ENCODE measurements at regions not wholly inside any gene's neighbourhood (a gene's known extent, or its start where the extent isn't known, plus 50 kb on each side); places are given as distances from the start of the nearest gene placed in this dataset.

- Histone ChIP-seq H3K9me3 (ENCODE audit: insufficient read depth, low read depth, low read length) (no peaks in the 10 kb centered on the region), H3K4me3 (ENCODE audit: low read depth, low read length) (no peak overlapping the region), H3K27me3 (ENCODE audit: insufficient read depth, low read length) (no peaks in the 10 kb centered on the region), H3K4me2 (ENCODE audit: low read length) (no peak overlapping the region), H2BK120ac (ENCODE audit: insufficient read depth, low read length, poor library complexity) (no peak overlapping the region), H3K4me1 (ENCODE audit: control insufficient read depth in 1 of 2, insufficient read depth in 2 of 2, low read length in 2 of 2) (no peaks in the 10 kb centered on the region), H3K14ac (ENCODE audit: low read length) (no peak overlapping the region), H4K12ac (ENCODE audit: low read depth, low read length) (no peak overlapping the region), H4K8ac (ENCODE audit: low read depth, low read length) (no peak overlapping the region), H2AK5ac (ENCODE audit: low read length) (no peak overlapping the region), H3K36me3 (ENCODE audit: control insufficient read depth in 1 of 2, insufficient read depth in 2 of 2, low read length in 2 of 2) (no peaks in the 10 kb centered on the region), H4K91ac (ENCODE audit: low read depth, low read length) (no peak overlapping the region), H3K27ac (ENCODE audit: low read depth, low read length) (no peak overlapping the region), H3K79me1 (ENCODE audit: low read length) (no peaks in the 10 kb centered on the region), H3K23ac (ENCODE audit: low read length) (no peak overlapping the region), H2BK5ac (ENCODE audit: low read depth, low read length, poor library complexity) (no peak overlapping the region), H2AFZ (ENCODE audit: insufficient read depth, low read length, poor library complexity) (no peak overlapping the region), H2BK12ac (ENCODE audit: low read length) (no peak overlapping the region), H3K79me2 (ENCODE audit: control insufficient read depth, insufficient read depth, low read length, poor library complexity) (no peaks in the 10 kb centered on the region), H3K9ac (ENCODE audit: low read length) (no peak overlapping the region), H3K4ac (ENCODE audit: low read depth, low read length) (no peak overlapping the region), H3K18ac (ENCODE audit: low read length) (no peak overlapping the region)
- no CpG with 5 or more reads among the region's 23 CpGs for WGBS (ENCODE audit: extremely low coverage, insufficient coverage, insufficient read length)
- DNase-seq: no peak
These were observed 57.6 kb upstream of the ADGRA1 start for GRCh38 chr10:133030126-133030525.

- H4K91ac ChIP-seq (ENCODE audit: low read depth, low read length): no peak overlapping the region
- no peak overlapping the region for H2AK5ac ChIP-seq (ENCODE audit: low read length)
- H4K12ac ChIP-seq (ENCODE audit: low read depth, low read length): no peak overlapping the region
- H3K4me1 ChIP-seq (ENCODE audit: control insufficient read depth in 1 of 2, insufficient read depth in 2 of 2, low read length in 2 of 2): no peaks in the 10 kb centered on the region
- H3K79me2 ChIP-seq (ENCODE audit: control insufficient read depth, insufficient read depth, low read length, poor library complexity): no peaks in the 10 kb centered on the region
- no peak overlapping the region for H2BK120ac ChIP-seq (ENCODE audit: insufficient read depth, low read length, poor library complexity)
- no peaks in the 10 kb centered on the region for H3K27me3 ChIP-seq (ENCODE audit: insufficient read depth, low read length)
- H3K36me3 ChIP-seq (ENCODE audit: control insufficient read depth in 1 of 2, insufficient read depth in 2 of 2, low read length in 2 of 2): no peaks in the 10 kb centered on the region
- H2AFZ ChIP-seq (ENCODE audit: insufficient read depth, low read length, poor library complexity): no peak overlapping the region
- H3K14ac ChIP-seq (ENCODE audit: low read length): no peak overlapping the region
- no peak overlapping the region for H3K27ac ChIP-seq (ENCODE audit: low read depth, low read length)
- H3K4me2 ChIP-seq (ENCODE audit: low read length): no peak overlapping the region
- no peak overlapping the region for H3K4me3 ChIP-seq (ENCODE audit: low read depth, low read length)
- no peak overlapping the region for H3K4ac ChIP-seq (ENCODE audit: low read depth, low read length)
- H2BK12ac ChIP-seq (ENCODE audit: low read length): no peak overlapping the region
- no peak overlapping the region for H3K18ac ChIP-seq (ENCODE audit: low read length)
- no peak overlapping the region for H3K9ac ChIP-seq (ENCODE audit: low read length)
- H2BK5ac ChIP-seq (ENCODE audit: low read depth, low read length, poor library complexity): no peak overlapping the region
- DNase-seq: no peak
- H4K8ac ChIP-seq (ENCODE audit: low read depth, low read length): no peak overlapping the region
- WGBS (ENCODE audit: extremely low coverage, insufficient coverage, insufficient read length): no CpG with 5 or more reads among the region's 16 CpGs
- no peaks in the 10 kb centered on the region for H3K79me1 ChIP-seq (ENCODE audit: low read length)
- H3K23ac ChIP-seq (ENCODE audit: low read length): no peak overlapping the region
- no peaks in the 10 kb centered on the region for H3K9me3 ChIP-seq (ENCODE audit: insufficient read depth, low read depth, low read length)
These were observed 58.8 kb upstream of the ADGRA1 start for GRCh38 chr10:133028956-133029355.

GRCh38 chr10:133028158-133028557 lies 59.6 kb upstream of the ADGRA1 start:
- Histone ChIP-seq H3K4ac (ENCODE audit: low read depth, low read length) (no peak overlapping the region), H2AK5ac (ENCODE audit: low read length) (no peak overlapping the region), H3K18ac (ENCODE audit: low read length) (no peak overlapping the region), H3K27ac (ENCODE audit: low read depth, low read length) (no peak overlapping the region), H3K23ac (ENCODE audit: low read length) (no peak overlapping the region), H3K36me3 (ENCODE audit: control insufficient read depth in 1 of 2, insufficient read depth in 2 of 2, low read length in 2 of 2) (no peaks in the 10 kb centered on the region), H3K79me2 (ENCODE audit: control insufficient read depth, insufficient read depth, low read length, poor library complexity) (no peaks in the 10 kb centered on the region), H3K4me1 (ENCODE audit: control insufficient read depth in 1 of 2, insufficient read depth in 2 of 2, low read length in 2 of 2) (no peaks in the 10 kb centered on the region), H3K4me2 (ENCODE audit: low read length) (no peak overlapping the region), H4K8ac (ENCODE audit: low read depth, low read length) (no peak overlapping the region), H2BK120ac (ENCODE audit: insufficient read depth, low read length, poor library complexity) (no peak overlapping the region), H4K12ac (ENCODE audit: low read depth, low read length) (no peak overlapping the region), H2BK12ac (ENCODE audit: low read length) (no peak overlapping the region), H2BK5ac (ENCODE audit: low read depth, low read length, poor library complexity) (no peak overlapping the region), H3K9me3 (ENCODE audit: insufficient read depth, low read depth, low read length) (no peaks in the 10 kb centered on the region), H3K79me1 (ENCODE audit: low read length) (no peaks in the 10 kb centered on the region), H3K27me3 (ENCODE audit: insufficient read depth, low read length) (no peaks in the 10 kb centered on the region), H3K14ac (ENCODE audit: low read length) (no peak overlapping the region), H3K4me3 (ENCODE audit: low read depth, low read length) (no peak overlapping the region), H3K9ac (ENCODE audit: low read length) (no peak overlapping the region), H4K91ac (ENCODE audit: low read depth, low read length) (no peak overlapping the region), H2AFZ (ENCODE audit: insufficient read depth, low read length, poor library complexity) (no peak overlapping the region)
- no CpG with 5 or more reads among the region's 1 CpG for WGBS (ENCODE audit: extremely low coverage, insufficient coverage, insufficient read length)
- DNase-seq: no peak

GRCh38 chr10:133027482-133027881 lies 60.2 kb upstream of the ADGRA1 start:
- Histone ChIP-seq H3K9me3 (ENCODE audit: insufficient read depth, low read depth, low read length) (no peaks in the 10 kb centered on the region), H2BK5ac (ENCODE audit: low read depth, low read length, poor library complexity) (no peak overlapping the region), H3K23ac (ENCODE audit: low read length) (no peak overlapping the region), H3K79me1 (ENCODE audit: low read length) (no peaks in the 10 kb centered on the region), H3K36me3 (ENCODE audit: control insufficient read depth in 1 of 2, insufficient read depth in 2 of 2, low read length in 2 of 2) (no peaks in the 10 kb centered on the region), H3K79me2 (ENCODE audit: control insufficient read depth, insufficient read depth, low read length, poor library complexity) (no peaks in the 10 kb centered on the region), H4K91ac (ENCODE audit: low read depth, low read length) (no peak overlapping the region), H3K4me2 (ENCODE audit: low read length) (no peak overlapping the region), H4K12ac (ENCODE audit: low read depth, low read length) (no peak overlapping the region), H3K14ac (ENCODE audit: low read length) (no peak overlapping the region), H2AFZ (ENCODE audit: insufficient read depth, low read length, poor library complexity) (no peak overlapping the region), H2AK5ac (ENCODE audit: low read length) (no peak overlapping the region), H4K8ac (ENCODE audit: low read depth, low read length) (no peak overlapping the region), H3K4me3 (ENCODE audit: low read depth, low read length) (no peak overlapping the region), H3K27me3 (ENCODE audit: insufficient read depth, low read length) (no peaks in the 10 kb centered on the region), H3K4ac (ENCODE audit: low read depth, low read length) (no peak overlapping the region), H3K9ac (ENCODE audit: low read length) (no peak overlapping the region), H2BK120ac (ENCODE audit: insufficient read depth, low read length, poor library complexity) (no peak overlapping the region), H2BK12ac (ENCODE audit: low read length) (no peak overlapping the region), H3K18ac (ENCODE audit: low read length) (no peak overlapping the region), H3K4me1 (ENCODE audit: control insufficient read depth in 1 of 2, insufficient read depth in 2 of 2, low read length in 2 of 2) (no peaks in the 10 kb centered on the region), H3K27ac (ENCODE audit: low read depth, low read length) (no peak overlapping the region)
- no peak for DNase-seq
- WGBS (ENCODE audit: extremely low coverage, insufficient coverage, insufficient read length): no CpG with 5 or more reads among the region's 13 CpGs

Measured in trophoblast cell (in vitro differentiated cells and primary cell).